AG10803 (cell line): ENCODE measurements at regions not wholly inside any gene's neighbourhood (a gene's known extent, or its start where the extent isn't known, plus 50 kb on each side); places are given as distances from the start of the nearest gene placed in this dataset.
"Not testable (repeated sequence)": the region's sequence is repeated elsewhere in the genome, so short reads cannot be mapped to it uniquely, and the experiment has no call there.

ENCODE experiments used
- DNase-seq: peaks from one replicate; pipeline ENCODE4 v3.0.0; 2010; ENCODE audit warnings: low read depth
- H3K4me3 ChIP-seq: 2 replicates; pipeline ENCODE4 v1.5.1; 2011; ENCODE audit warnings: mild to moderate bottlenecking, low read length, control low read depth
- CTCF ChIP-seq: conservative IDR thresholded peaks from 2 replicates; pipeline ENCODE4 v1.5.1; 2011; ENCODE audit warnings: mild to moderate bottlenecking, low read length, control low read depth, inconsistent platforms

- TF ChIP-seq CTCF: no peak
- no peak for DNase-seq
- no peak overlapping the region for H3K4me3 ChIP-seq
These were observed 371.5 kb upstream of the PODXL start for GRCh38 chr7:131927770-131928423.

- DNase-seq: no peak
- no peak for TF ChIP-seq CTCF
- no peak overlapping the region for H3K4me3 ChIP-seq
These were observed 369.2 kb upstream of the PODXL start for GRCh38 chr7:131925636-131926035.

- H3K4me3 ChIP-seq: no peak overlapping the region
- TF ChIP-seq CTCF: no peak
These were observed 368.4 kb upstream of the PODXL start for GRCh38 chr7:131924857-131925256.

GRCh38 chr7:131922948-131923347 lies 366.5 kb upstream of the PODXL start:
- DNase-seq, H3K4me3 ChIP-seq: not testable (repeated sequence)

More at GRCh38 chr7:131924857-131925256, 368.4 kb upstream of the PODXL start:
- DNase-seq: no peak

GRCh38 chr7:131921016-131921415 lies 364.6 kb upstream of the PODXL start:
- no peak for DNase-seq
- H3K4me3 ChIP-seq: no peak overlapping the region
- TF ChIP-seq CTCF: no peak

GRCh38 chr7:131919920-131920709 lies 363.7 kb upstream of the PODXL start:
- DNase-seq: no peak
- TF ChIP-seq CTCF: no peak
- H3K4me3 ChIP-seq: no peak overlapping the region

- DNase-seq: no peak
- H3K4me3 ChIP-seq: no peak overlapping the region
- TF ChIP-seq CTCF: no peak
These were observed 354.7 kb upstream of the PODXL start for GRCh38 chr7:131911112-131911511.
